Esophagus (tissue), 2 donors: ENCODE measurements at regions not wholly inside any gene's neighbourhood (a gene's known extent, or its start where the extent isn't known, plus 50 kb on each side); places are given as distances from the start of the nearest gene placed in this dataset.
"Not testable (repeated sequence)": the region's sequence is repeated elsewhere in the genome, so short reads cannot be mapped to it uniquely, and the experiment has no call there.

Source experiments
- H3K27ac ChIP-seq, 2 donors: one replicate each; pipeline ENCODE4 v1.5.1; 2013; ENCODE audit warnings: low read depth in 2 of 2, mild to moderate bottlenecking in 2 of 2, inconsistent platforms in 1 of 2, low read length in 1 of 2, moderate library complexity in 1 of 2
- H3K27me3 ChIP-seq, 2 donors: one replicate each; pipeline ENCODE4 v1.6.1; 2013; ENCODE audit warnings: low read length in 2 of 2, control low read depth in 1 of 2, mild to moderate bottlenecking in 1 of 2; ENCODE audit not compliant: insufficient read depth in 2 of 2, control insufficient read depth in 1 of 2
- H3K36me3 ChIP-seq, 2 donors: one replicate each; pipeline ENCODE4 v1.6.1; 2013; ENCODE audit warnings: low read length in 1 of 2; ENCODE audit not compliant: control insufficient read depth in 2 of 2, insufficient read depth in 2 of 2
- H3K4me1 ChIP-seq, 2 donors: one replicate each; pipeline ENCODE4 v1.6.1; 2013; ENCODE audit warnings: low read length in 1 of 2; ENCODE audit not compliant: control insufficient read depth in 2 of 2, insufficient read depth in 2 of 2
- H3K4me3 ChIP-seq, 2 donors: one replicate each; pipeline ENCODE4 v1.5.1; 2013; ENCODE audit warnings: low read length in 2 of 2, mild to moderate bottlenecking in 2 of 2, low read depth in 1 of 2, moderate library complexity in 1 of 2
- H3K9me3 ChIP-seq, 2 donors: one replicate each; pipeline ENCODE4 v1.6.1; 2013; ENCODE audit warnings: mild to moderate bottlenecking in 2 of 2, low read depth in 1 of 2, low read length in 1 of 2, moderate library complexity in 1 of 2; ENCODE audit not compliant: control insufficient read depth in 2 of 2, insufficient read depth in 1 of 2
- WGBS, 2 donors: extraction: QIAGEN DNeasy Blood & Tissue Kit; methylation state at CpG; one replicate each; pipeline ENCODE4 v1.1.7; 2013; 5-methylcytosine and 5-hydroxymethylcytosine counted together
- donor health status: healthy with polysubstance abuse.
- donor health status: Bipolar disorder and iron deficiency.

DNA sequence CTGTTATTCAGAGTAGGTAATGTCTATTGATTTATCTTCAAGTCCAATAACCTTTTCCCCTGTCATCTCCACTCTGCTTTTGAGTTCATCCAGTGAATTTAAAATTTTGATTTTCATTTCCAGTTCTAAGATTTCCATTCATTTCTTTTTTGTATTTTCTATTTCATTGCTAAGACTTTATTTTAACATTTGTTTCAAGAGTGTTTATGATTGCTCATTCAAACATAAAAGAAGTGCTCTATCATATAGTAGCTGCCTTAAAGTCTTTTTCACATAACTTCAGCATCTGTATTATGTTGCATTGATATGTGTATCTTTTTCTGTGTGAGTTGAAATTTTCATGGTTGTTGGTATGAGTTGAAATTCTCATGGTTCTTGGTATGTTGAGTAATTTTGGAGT, 341.6 kb downstream of the SOX4 start:
- H3K27ac ChIP-seq, result no peak overlapping the region
- H3K36me3 ChIP-seq, result no peaks in the 10 kb centered on the region
- no peaks in the 10 kb centered on the region for H3K4me1 ChIP-seq
- H3K27me3 ChIP-seq, result no peaks in the 10 kb centered on the region
- no peak overlapping the region for H3K4me3 ChIP-seq
- H3K9me3 ChIP-seq, result no peaks in the 10 kb centered on the region

DNA sequence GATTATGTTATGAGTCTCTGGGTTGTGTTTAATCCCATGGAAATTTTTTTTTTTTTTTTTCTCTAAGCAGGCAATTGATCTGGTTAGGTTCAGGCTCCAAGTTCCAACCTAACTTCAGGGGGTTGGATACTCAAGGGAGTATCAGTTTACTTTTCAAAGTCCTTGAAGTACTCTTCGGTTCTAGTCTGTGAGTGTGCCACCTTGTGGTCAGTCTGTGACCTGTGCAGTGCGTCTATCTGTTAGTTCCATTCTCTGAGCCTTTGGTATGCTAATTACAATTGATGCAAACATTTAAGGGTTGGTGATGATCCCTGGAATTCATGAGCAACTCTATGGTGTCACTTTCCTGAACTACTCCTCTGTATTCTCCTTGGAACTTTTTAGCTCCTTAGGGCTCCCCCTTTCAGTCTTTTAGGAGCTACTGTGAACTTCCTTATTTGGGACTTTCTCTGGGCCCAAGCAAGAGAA, 342.0 kb downstream of the SOX4 start:
- Histone ChIP-seq H3K4me1 (no peaks in the 10 kb centered on the region), H3K9me3 (no peaks in the 10 kb centered on the region), H3K36me3 (no peaks in the 10 kb centered on the region), H3K4me3 (no peak overlapping the region), H3K27me3 (no peaks in the 10 kb centered on the region), H3K27ac (no peak overlapping the region)
- 49 to 53% methylated on average over 2 of the region's 2 CpGs for WGBS, 2 donors

DNA sequence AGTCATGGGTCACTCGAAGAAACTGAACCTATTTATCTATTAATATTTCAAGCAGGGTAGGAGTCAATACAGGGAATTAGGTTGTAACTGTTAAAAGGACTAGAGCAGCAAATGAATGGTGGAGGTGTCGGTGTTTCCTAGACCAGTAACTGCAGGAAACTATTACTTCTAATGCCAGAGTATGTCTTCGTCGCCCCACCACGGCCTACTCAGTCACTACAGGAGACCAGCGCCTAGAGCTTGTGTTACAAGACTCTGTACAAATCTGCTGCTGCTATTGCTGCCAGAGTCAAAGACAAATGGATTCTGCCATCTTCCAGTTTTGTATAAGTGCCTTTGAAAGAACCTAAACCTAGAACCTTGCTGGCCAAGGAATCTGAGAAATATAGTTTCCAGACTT, 343.9 kb downstream of the SOX4 start:
- no peak overlapping the region for H3K27ac ChIP-seq
- H3K9me3 ChIP-seq, result no peaks in the 10 kb centered on the region
- H3K27me3 ChIP-seq, result no peaks in the 10 kb centered on the region
- H3K4me1 ChIP-seq, result no peaks in the 10 kb centered on the region
- H3K36me3 ChIP-seq, result no peaks in the 10 kb centered on the region
- no peak overlapping the region for H3K4me3 ChIP-seq
- WGBS, 2 donors, result 92 to 94% methylated on average over 6 of the region's 6 CpGs

DNA sequence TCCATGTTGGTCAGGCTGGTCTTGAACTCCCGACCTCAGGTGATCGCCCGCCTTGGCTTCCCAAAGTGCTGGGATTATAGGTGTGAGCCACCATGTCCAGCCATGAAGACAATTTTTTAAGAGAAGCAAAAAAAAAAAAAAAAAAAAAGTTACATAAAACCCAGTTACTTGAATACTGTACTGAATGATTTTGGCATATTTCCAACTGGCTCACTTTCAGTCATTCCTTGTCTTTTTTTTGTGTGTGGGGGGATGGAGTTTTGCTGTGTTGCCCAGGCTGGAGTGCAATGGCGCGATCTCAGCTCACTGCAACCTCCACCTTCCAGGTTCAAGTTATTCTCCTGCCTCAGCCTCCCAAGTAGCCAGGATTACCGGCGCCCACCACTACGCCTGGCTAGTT, 345.5 kb downstream of the SOX4 start:
- WGBS, 2 donors, result 89 to 91% methylated on average over 8 of the region's 8 CpGs

DNA sequence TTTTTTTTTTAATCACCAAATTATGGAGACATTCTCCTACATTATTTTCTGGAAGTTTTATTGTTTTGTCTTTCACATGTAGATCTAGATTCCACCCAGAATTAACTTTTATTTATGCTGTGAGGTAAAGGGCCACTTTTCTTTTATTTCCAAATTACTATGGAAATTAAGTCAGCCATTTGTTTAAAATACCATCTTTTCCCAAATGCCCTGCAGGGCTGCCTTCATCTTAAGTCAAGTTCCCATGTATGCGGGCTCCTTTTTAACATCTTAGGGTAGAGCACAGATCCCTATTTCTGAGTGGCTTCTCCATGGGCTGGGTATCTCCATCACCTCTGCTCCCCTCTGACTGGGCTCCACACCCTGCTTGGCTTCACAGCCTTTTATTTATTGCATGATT, 348.4 kb downstream of the SOX4 start:
- Histone ChIP-seq H3K27me3 (no peaks in the 10 kb centered on the region), H3K36me3 (no peaks in the 10 kb centered on the region), H3K4me1 (no peaks in the 10 kb centered on the region), H3K27ac (no peak overlapping the region), H3K9me3 (no peaks in the 10 kb centered on the region), H3K4me3 (no peak overlapping the region)
- 62 to 83% methylated on average over 1 of the region's 1 CpG for WGBS, 2 donors

More for the DNA sequence above, 345.5 kb downstream of the SOX4 start:
- H3K9me3 ChIP-seq, H3K4me1 ChIP-seq, H3K27me3 ChIP-seq, H3K36me3 ChIP-seq, H3K4me3 ChIP-seq, H3K27ac ChIP-seq: not testable (repeated sequence)

DNA sequence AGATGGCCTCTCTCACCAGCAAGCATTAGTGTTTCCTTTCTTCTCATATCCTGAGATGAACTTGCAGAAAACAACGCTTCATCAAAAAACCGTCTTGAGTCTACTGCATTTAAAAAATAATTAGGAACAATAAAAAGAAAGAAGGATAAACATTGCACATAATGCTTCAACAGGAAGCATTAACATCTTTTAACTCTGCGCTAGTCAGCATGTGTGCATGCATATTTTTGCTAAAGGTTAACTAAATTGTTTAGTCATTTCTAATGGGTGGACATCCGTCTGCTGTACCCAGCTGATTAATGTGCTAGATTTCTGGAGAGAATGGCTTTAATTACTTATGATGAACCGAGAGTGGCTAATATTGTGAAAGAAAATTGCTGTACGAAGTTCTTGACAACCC, 349.3 kb downstream of the SOX4 start:
- Histone ChIP-seq H3K4me1 (no peaks in the 10 kb centered on the region), H3K4me3 (no peak overlapping the region), H3K36me3 (no peaks in the 10 kb centered on the region), H3K27ac (no peak overlapping the region), H3K9me3 (no peaks in the 10 kb centered on the region), H3K27me3 (no peaks in the 10 kb centered on the region)
- 46 to 55% methylated on average over 6 of the region's 6 CpGs for WGBS, 2 donors

DNA sequence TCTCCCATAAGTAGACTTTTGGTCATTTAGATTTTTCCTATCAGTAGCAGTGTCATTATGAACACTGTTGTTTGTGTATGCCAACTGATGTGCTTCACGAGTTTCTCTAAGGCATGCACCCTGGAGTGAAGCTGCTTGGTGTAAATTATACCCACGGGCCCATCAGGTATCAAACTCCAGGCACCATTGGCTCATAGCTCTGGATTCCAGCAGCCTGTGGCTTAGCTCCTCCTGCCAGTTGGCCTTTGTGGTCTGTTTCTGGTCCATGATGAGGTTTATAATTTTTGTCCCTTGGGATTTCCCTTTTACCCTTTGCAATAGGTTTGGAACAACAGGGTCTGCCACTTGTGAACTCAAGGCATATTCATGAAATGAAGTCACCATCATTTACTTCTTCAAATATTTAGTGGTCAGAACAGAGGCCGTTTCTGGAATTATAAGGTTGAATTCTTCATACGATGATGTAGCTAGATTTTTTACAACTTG, 350.5 kb downstream of the PRL start:
- H3K4me1 ChIP-seq, result no peaks in the 10 kb centered on the region
- no peak overlapping the region for H3K27ac ChIP-seq
- no peaks in the 10 kb centered on the region for H3K9me3 ChIP-seq
- no peak overlapping the region for H3K4me3 ChIP-seq
- no peaks in the 10 kb centered on the region for H3K27me3 ChIP-seq
- H3K36me3 ChIP-seq, result no peaks in the 10 kb centered on the region
- WGBS, 2 donors, result 67 to 69% methylated on average over 4 of the region's 4 CpGs

DNA sequence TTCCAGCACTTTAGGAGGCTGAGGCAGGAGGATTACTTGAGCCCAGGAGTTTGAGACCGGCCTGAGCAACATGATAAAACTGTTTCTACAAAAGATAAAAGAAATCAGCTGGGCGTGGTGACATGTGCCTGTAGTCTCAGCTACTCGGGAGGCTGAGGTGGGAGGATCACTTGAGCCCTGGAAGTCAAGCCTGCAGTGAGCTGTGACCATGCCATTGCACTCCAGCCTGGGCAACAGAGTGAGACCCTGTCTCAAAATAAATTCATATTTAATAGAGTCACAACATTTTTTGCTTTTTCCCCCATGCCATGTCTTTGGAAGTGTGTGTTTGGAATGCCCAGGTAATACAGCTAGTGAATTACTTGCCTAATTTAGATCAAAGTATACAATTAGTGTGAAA, 349.6 kb downstream of the PRL start:
- H3K36me3 ChIP-seq, H3K9me3 ChIP-seq, H3K27ac ChIP-seq, H3K4me1 ChIP-seq, H3K4me3 ChIP-seq, H3K27me3 ChIP-seq: not testable (repeated sequence)
- 89 to 90% methylated on average over 3 of the region's 3 CpGs for WGBS, 2 donors

DNA sequence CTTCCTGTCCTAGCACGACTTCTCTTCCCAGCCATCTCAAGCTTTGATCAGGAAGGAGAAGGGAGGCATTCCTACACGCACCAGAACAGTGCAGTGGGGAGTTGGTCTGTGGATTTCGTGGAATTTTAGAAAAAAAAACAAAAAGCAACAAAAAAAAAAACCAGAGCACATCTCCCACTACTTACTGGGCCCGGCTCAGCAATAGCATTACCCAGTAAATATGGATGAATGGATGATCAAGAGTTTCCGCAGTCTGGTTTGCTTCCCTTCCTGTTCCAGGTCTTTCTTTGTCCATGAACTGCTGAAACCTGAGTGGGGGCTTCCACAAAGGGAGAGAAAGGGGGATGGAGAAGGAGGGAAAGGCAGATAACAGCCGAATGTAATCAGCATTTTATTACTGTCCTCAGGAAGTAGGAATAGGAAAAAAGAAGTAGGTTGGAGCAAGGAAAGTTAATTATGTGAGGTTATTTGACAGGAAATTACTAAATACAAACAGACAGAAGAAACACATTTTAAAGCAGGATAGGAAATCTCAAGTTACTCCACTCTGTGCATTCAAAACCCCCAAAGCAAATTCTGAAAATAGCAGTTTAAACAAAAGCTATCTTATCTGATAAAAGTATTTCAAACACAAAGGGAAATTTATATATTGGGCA, 349.0 kb downstream of the PRL start:
- H3K27me3 ChIP-seq, result no peaks in the 10 kb centered on the region
- H3K36me3 ChIP-seq, result no peaks in the 10 kb centered on the region
- 61 to 62% methylated on average over 6 of the region's 6 CpGs for WGBS, 2 donors
- no peak overlapping the region for H3K27ac ChIP-seq
- H3K4me1 ChIP-seq, result no peaks in the 10 kb centered on the region
- no peak overlapping the region for H3K4me3 ChIP-seq
- no peaks in the 10 kb centered on the region for H3K9me3 ChIP-seq

DNA sequence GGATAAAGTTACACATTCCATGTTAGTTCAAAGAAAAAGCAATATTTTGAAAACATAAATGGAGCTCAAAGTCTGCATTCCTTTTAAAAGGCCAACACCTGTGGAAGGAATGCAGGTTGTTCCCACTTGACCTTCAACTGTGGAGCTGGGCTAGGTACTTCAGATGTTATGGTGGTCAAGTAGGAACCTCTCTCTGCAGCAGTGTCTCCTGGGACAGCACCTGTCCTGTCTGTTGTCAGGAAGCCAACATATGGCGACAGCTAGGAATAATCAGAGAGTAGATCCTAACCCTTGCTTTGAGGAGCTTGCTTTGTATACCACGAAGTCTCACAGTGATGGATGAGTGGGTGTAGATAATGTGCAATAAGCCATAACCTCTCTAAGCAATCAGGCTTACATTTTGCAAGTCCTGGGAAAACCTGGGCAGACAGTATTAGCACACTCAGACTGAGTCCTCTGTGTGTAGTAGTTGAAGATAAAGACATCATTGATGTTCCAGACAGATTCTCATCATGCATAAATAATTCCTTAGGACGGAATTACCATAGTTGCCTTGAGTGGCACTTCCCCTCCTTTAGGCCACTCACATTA, 347.5 kb downstream of the PRL start:
- Histone ChIP-seq H3K27ac (no peak overlapping the region), H3K27me3 (no peaks in the 10 kb centered on the region), H3K4me3 (no peak overlapping the region), H3K4me1 (peaks cover 0 to under 1% of the 10 kb centered on the region in 2 donors), H3K9me3 (no peaks in the 10 kb centered on the region), H3K36me3 (no peaks in the 10 kb centered on the region)
- 52 to 79% methylated on average over 3 of the region's 3 CpGs for WGBS, 2 donors
